ENCODE measurements at regions not wholly inside any gene's neighbourhood (a gene's known extent, or its start where the extent isn't known, plus 50 kb on each side); places are given as distances from the start of the nearest gene placed in this dataset.

DNA sequence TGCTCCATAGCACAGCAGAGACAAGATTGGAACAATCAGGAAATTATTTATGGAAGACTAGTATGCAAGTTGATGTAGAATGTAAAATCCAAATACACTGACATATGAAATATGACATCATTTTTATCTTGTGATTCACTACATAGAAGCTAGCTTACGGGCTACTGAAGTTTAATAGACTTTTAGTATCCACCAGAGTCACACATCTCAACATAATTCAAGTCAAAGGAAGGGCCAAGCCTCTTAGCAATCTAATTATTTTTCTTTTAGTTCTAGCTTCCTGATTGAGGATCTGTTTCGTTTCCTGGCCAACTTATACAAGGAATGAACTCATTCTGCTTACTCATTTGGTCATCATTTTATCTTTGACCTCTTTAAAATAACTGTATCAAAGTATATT, 234.4 kb upstream of the CHRM3 start:
- TF ChIP-seq, protein P1, sequence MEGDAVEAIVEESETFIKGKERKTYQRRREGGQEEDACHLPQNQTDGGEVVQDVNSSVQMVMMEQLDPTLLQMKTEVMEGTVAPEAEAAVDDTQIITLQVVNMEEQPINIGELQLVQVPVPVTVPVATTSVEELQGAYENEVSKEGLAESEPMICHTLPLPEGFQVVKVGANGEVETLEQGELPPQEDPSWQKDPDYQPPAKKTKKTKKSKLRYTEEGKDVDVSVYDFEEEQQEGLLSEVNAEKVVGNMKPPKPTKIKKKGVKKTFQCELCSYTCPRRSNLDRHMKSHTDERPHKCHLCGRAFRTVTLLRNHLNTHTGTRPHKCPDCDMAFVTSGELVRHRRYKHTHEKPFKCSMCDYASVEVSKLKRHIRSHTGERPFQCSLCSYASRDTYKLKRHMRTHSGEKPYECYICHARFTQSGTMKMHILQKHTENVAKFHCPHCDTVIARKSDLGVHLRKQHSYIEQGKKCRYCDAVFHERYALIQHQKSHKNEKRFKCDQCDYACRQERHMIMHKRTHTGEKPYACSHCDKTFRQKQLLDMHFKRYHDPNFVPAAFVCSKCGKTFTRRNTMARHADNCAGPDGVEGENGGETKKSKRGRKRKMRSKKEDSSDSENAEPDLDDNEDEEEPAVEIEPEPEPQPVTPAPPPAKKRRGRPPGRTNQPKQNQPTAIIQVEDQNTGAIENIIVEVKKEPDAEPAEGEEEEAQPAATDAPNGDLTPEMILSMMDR (IDR thresholded peaks at IDR 0.05), result no peak
- TF ChIP-seq ZFX (IDR thresholded peaks at IDR 0.05; ENCODE audit: borderline replicate concordance), result no peak

Data from 22Rv1 (cell line).